Testis (tissue), 2 donors: ENCODE measurements at regions not wholly inside any gene's neighbourhood (a gene's known extent, or its start where the extent isn't known, plus 50 kb on each side); places are given as distances from the start of the nearest gene placed in this dataset.

Experiments
- DNase-seq: peaks from one replicate; pipeline ENCODE4 v3.0.0-alpha.2; 2019
- H3K27ac ChIP-seq, 2 donors: fragments of 200-600 bp; sonication (generic); one replicate each; pipeline ENCODE4 v1.5.1; 2019
- H3K27me3 ChIP-seq: fragments of 200-600 bp; sonication (generic); one replicate; pipeline ENCODE4 v1.5.1; 2019
- H3K36me3 ChIP-seq: fragments of 200-600 bp; sonication (generic); one replicate; pipeline ENCODE4 v1.5.1; 2017; ENCODE audit warnings: low read depth; ENCODE audit errors: missing control alignments
- H3K4me1 ChIP-seq: fragments of 200-600 bp; sonication (generic); one replicate; pipeline ENCODE4 v1.5.1; 2019
- H3K4me3 ChIP-seq, 2 donors: fragments of 200-600 bp; sonication (generic); one replicate each; pipeline ENCODE4 v1.5.1; 2017 to 2019
- H3K9me3 ChIP-seq: fragments of 200-600 bp; sonication (generic); one replicate; pipeline ENCODE4 v1.5.1; 2017
- POLR2A ChIP-seq: fragments of 450-650 bp; IDR thresholded peaks from one replicate; pipeline ENCODE4 v1.6.1; 2017; ENCODE audit warnings: antibody characterized with exemption, mild to moderate bottlenecking, moderate library complexity
- WGBS, 2 donors: methylation state at CpG; one replicate each; pipeline ENCODE4 v1.1.5; 2018; 5-methylcytosine and 5-hydroxymethylcytosine counted together
- intact Hi-C: fragments of 100-400 bp; cut with DNase I; formaldehyde crosslinking; loops from one replicate; pipeline ENCODE4 v1.15.1; 2023; ENCODE audit warnings: low total_unique reads
- TF ChIP-seq, protein P1 (sequence below), 3 experiments: fragments of 450-650 bp in 2 of 3; fragments of 200-600 bp in 1 of 3; sonication (generic) in 1 of 3; IDR thresholded peaks; one replicate each; pipeline ENCODE4 v1.5.1; 2016 to 2019; ENCODE audit warnings: antibody characterized with exemption in 3 of 3, mild to moderate bottlenecking in 2 of 3, moderate library complexity in 1 of 3

DNA sequence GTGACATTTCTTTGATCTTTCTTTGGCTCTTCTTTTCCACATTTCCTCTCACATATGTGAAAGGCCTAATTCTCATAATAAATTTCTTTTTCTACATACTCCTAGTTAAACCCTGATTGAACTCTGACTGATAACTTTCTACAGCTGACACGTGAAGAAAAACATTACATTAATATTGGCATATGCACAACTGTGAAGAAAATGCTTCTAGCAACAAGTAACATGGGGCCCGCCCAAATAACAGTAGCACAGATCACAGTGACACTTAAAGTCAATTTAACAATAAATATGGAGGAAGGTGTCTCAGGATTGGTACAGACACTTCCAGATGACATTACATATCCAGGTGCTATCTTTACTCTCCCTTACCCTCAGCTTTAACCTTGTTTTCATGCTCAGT, 317.6 kb upstream of the ZNF385D start:
- H3K36me3 ChIP-seq: no peaks in the 10 kb centered on the region
- 75 to 80% methylated on average over 2 of the region's 2 CpGs for WGBS, 2 donors
- TF ChIP-seq POLR2A: no peak
- TF ChIP-seq, protein P1, sequence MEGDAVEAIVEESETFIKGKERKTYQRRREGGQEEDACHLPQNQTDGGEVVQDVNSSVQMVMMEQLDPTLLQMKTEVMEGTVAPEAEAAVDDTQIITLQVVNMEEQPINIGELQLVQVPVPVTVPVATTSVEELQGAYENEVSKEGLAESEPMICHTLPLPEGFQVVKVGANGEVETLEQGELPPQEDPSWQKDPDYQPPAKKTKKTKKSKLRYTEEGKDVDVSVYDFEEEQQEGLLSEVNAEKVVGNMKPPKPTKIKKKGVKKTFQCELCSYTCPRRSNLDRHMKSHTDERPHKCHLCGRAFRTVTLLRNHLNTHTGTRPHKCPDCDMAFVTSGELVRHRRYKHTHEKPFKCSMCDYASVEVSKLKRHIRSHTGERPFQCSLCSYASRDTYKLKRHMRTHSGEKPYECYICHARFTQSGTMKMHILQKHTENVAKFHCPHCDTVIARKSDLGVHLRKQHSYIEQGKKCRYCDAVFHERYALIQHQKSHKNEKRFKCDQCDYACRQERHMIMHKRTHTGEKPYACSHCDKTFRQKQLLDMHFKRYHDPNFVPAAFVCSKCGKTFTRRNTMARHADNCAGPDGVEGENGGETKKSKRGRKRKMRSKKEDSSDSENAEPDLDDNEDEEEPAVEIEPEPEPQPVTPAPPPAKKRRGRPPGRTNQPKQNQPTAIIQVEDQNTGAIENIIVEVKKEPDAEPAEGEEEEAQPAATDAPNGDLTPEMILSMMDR (IDR thresholded peaks at IDR 0.05): no peak
- H3K4me1 ChIP-seq: no peaks in the 10 kb centered on the region
- H3K9me3 ChIP-seq: no peaks in the 10 kb centered on the region
- no peaks in the 10 kb centered on the region for H3K27me3 ChIP-seq
- intact Hi-C loops: no loop called here
- no peak overlapping the region for H3K27ac ChIP-seq
- no peak overlapping the region for H3K4me3 ChIP-seq
- no peak for DNase-seq

DNA sequence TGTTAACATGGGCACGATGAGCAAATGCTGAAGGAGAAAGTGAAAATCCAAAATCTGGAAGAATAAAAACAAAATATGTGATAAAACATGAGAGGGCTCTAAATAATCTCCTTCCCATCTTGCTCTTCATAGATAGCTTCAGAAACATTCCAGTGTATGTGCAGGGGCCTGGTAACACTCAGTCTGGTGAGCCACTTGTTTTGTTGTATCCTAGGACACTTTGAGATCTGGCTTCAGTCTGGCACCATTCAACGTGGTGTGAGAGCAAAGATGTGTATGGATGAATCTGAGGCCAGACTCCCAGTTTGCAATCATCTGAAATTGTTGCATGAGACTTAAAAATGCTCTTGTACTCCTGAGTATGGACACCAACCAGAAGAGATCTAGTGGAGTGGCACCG, 337.2 kb upstream of the ZNF385D start:
- no peak for DNase-seq
- H3K27me3 ChIP-seq: no peaks in the 10 kb centered on the region
- H3K36me3 ChIP-seq: no peaks in the 10 kb centered on the region
- TF ChIP-seq, protein P1 (IDR thresholded peaks at IDR 0.05): no peak
- no peak for TF ChIP-seq POLR2A
- WGBS, 2 donors: 73 to 89% methylated on average over 2 to 3 of the region's 3 CpGs
- H3K4me1 ChIP-seq: no peaks in the 10 kb centered on the region
- intact Hi-C loops: no loop called here
- H3K4me3 ChIP-seq: no peak overlapping the region
- H3K27ac ChIP-seq: no peak overlapping the region
- no peaks in the 10 kb centered on the region for H3K9me3 ChIP-seq

DNA sequence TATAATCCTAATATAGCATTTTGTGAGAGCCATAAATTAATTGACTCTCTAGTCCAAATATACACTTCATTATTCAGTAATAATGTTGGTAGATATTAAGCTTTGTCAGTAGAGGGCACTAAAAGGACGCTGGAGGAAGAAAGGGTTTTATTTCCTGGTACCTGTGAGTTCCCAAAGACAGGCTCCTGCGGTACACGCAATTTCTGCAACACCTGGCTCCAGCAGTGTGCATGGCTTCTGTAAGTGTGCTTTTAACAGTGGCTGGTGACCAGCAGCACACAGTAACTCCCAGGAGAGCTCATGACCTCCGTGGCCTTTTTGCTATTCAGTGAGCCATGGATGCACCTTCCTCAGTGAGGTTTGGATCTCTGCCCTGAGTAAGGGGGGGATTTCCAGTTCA, 338.3 kb upstream of the ZNF385D start:
- Histone ChIP-seq H3K4me3 (no peak overlapping the region), H3K27ac (no peak overlapping the region), H3K4me1 (no peaks in the 10 kb centered on the region), H3K9me3 (no peaks in the 10 kb centered on the region), H3K27me3 (no peaks in the 10 kb centered on the region), H3K36me3 (no peaks in the 10 kb centered on the region)
- DNase-seq: no peak
- TF ChIP-seq, protein P1 (IDR thresholded peaks at IDR 0.05): peak in 1 of 3 experiments; percentile 13
- no peak for TF ChIP-seq POLR2A
- WGBS, 2 donors: 39 to 41% methylated on average over 4 of the region's 4 CpGs
- intact Hi-C loops: no loop called here

DNA sequence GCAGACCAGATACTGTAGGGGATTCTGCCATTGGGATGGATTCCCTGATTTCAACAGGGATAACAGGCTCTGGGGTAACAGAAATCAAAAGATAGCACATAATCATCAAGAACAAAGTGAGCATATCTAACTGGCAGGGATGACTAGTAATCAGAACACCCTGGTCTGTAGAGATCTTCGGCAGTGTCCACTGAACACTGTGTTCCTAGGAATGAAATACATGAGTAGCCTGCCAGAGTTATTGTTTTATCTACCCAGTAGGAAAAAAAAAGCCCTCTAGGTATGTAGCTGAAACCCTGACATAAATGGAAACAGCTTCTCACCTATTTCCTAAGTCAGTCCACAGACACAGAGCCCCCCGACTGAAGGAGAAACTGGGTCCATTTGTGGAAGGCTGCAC, 340.3 kb upstream of the ZNF385D start:
- H3K4me3 ChIP-seq: no peak overlapping the region
- no peaks in the 10 kb centered on the region for H3K9me3 ChIP-seq
- no peaks in the 10 kb centered on the region for H3K4me1 ChIP-seq
- H3K36me3 ChIP-seq: no peaks in the 10 kb centered on the region
- TF ChIP-seq, protein P1 (IDR thresholded peaks at IDR 0.05): no peak
- TF ChIP-seq POLR2A: no peak
- DNase-seq: no peak
- intact Hi-C loops: no loop called here
- H3K27ac ChIP-seq: no peak overlapping the region
- H3K27me3 ChIP-seq: no peaks in the 10 kb centered on the region
- WGBS, 2 donors: 61 to 65% methylated on average over 2 of the region's 2 CpGs

DNA sequence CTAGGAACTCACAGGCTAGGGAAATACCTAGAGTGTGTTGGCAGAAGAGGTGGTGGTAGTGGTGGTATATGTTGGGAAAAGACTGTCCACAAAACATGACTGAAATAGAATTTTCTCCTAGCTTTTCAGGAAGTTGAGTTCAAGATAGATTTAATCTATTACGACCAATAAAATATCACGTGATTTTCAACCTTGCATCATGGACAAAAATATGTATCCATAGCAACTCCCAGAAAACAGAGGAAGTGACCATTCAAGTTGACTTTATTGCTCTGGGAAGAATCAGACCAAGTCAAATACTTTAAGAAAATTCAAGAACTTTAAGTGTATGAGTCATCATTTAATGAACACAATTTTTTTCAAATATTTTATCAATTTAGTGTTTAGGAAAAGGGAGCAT, 347.0 kb upstream of the ZNF385D start:
- no peak for DNase-seq
- TF ChIP-seq, protein P1 (IDR thresholded peaks at IDR 0.05): no peak
- TF ChIP-seq POLR2A: no peak
- intact Hi-C loops: no loop called here
- no peak overlapping the region for H3K4me3 ChIP-seq
- no peaks in the 10 kb centered on the region for H3K36me3 ChIP-seq
- H3K9me3 ChIP-seq: no peaks in the 10 kb centered on the region
- H3K4me1 ChIP-seq: no peaks in the 10 kb centered on the region
- 62 to 69% methylated on average over 2 of the region's 2 CpGs for WGBS, 2 donors
- H3K27ac ChIP-seq: no peak overlapping the region
- no peaks in the 10 kb centered on the region for H3K27me3 ChIP-seq
